PFSK-1 (cell line): ENCODE measurements at regions not wholly inside any gene's neighbourhood (a gene's known extent, or its start where the extent isn't known, plus 50 kb on each side); places are given as distances from the start of the nearest gene placed in this dataset.

ENCODE experiments used
- POLR2AphosphoS5 ChIP-seq: IDR thresholded peaks from 2 replicates; pipeline ENCODE4 v1.6.1; 2012; ENCODE audit warnings: low read depth, mild to moderate bottlenecking, control low read depth, low read length, moderate library complexity
- SIN3A ChIP-seq: IDR thresholded peaks from 2 replicates; pipeline ENCODE4 v1.6.1; 2012; ENCODE audit warnings: mild to moderate bottlenecking, low read length, moderate library complexity, borderline replicate concordance; ENCODE audit not compliant: insufficient read depth
- TAF1 ChIP-seq: IDR thresholded peaks from 2 replicates; pipeline ENCODE4 v1.6.1; 2012; ENCODE audit warnings: low read length, control low read depth, borderline replicate concordance; ENCODE audit not compliant: insufficient read depth

- TF ChIP-seq POLR2AphosphoS5 (no peak), TAF1 (no peak), SIN3A (no peak)
These were observed 1221.4 kb downstream of the VRK1 start for GRCh38 chr14:98018628-98019027.
